ENCODE measurements at regions not wholly inside any gene's neighbourhood (a gene's known extent, or its start where the extent isn't known, plus 50 kb on each side); places are given as distances from the start of the nearest gene placed in this dataset.

GRCh38 chr12:105431537-105432100 lies 101.1 kb downstream of the C12orf75 start:
- H3K27me3 ChIP-seq (replicated peaks in 1 of 2; ENCODE audit: control insufficient read depth in 2 of 2, insufficient read depth in 2 of 2, low read length in 1 of 2): no peaks in the 10 kb centered on the region; a peak in 1 of 4 replicates
- H3K27ac ChIP-seq (ENCODE audit: control insufficient read depth, insufficient read depth): no peak overlapping the region
- H3K9me3 ChIP-seq (replicated peaks; ENCODE audit: control insufficient read depth, insufficient read depth, low read length): no peaks in the 10 kb centered on the region
- ATAC-seq: no peak
- WGBS (ENCODE audit: insufficient coverage, insufficient replicate concordance, low lambda C conversion rate, missing lambda C conversion rate): 46% methylated on average over 2 of the region's 2 CpGs
- no peaks in the 10 kb centered on the region for H3K79me2 ChIP-seq (ENCODE audit: control insufficient read depth, insufficient read depth, low read length)
- SMC1A ChIA-PET (ENCODE audit: uncharacterized antibody, unreplicated experiment): interaction anchor here (1.0 to 2.5 kb wide), 2 partner anchors 11 to 54 kb away, joined by 4 to 8 read pairs; no protein-coding TSS in a partner anchor
- H3K4me3 ChIP-seq: no peak overlapping the region
- RAD21 ChIA-PET (ENCODE audit: unreplicated experiment): no interaction called here
- no peak for FAIRE-seq
- H3K4me1 ChIP-seq (ENCODE audit: control insufficient read depth, insufficient read depth, low read length): no peaks in the 10 kb centered on the region
- H3K9ac ChIP-seq (ENCODE audit: control insufficient read depth, insufficient read depth, low read length): no peak overlapping the region
- no peak for DNase-seq (ENCODE audit: low read depth, low spot score)
- H4K20me1 ChIP-seq (ENCODE audit: control insufficient read depth, insufficient read depth): no peaks in the 10 kb centered on the region
- TF ChIP-seq BCL11A (IDR thresholded peaks at IDR 0.05; ENCODE audit: low read depth, low read length) (no peak), RB1 (IDR thresholded peaks at IDR 0.05; ENCODE audit: borderline replicate concordance) (no peak), POLR2A (IDR thresholded peaks at IDR 0.05; ENCODE audit: low read depth, low read length) (no peak), TAF1 (IDR thresholded peaks at IDR 0.05; ENCODE audit: borderline replicate concordance, low read depth, low read length) (no peak), ATF7 (IDR thresholded peaks at IDR 0.05; ENCODE audit: low read depth) (no peak), ZBTB33 (IDR thresholded peaks at IDR 0.05) (no peak), HDAC2 (IDR thresholded peaks at IDR 0.05) (no peak), MLLT1 (IDR thresholded peaks at IDR 0.05) (no peak), EED (IDR thresholded peaks at IDR 0.05; ENCODE audit: low read depth) (no peak), ETV6 (conservative IDR thresholded peaks at IDR 0.05 in 1 of 2, IDR thresholded peaks at IDR 0.05 in 1 of 2; ENCODE audit: borderline replicate concordance in 1 of 2, low read depth in 1 of 2) (no peak), ZNF592 (IDR thresholded peaks at IDR 0.05) (no peak), SUZ12 (IDR thresholded peaks at IDR 0.05; ENCODE audit: unreplicated experiment) (no peak), PAX8 (IDR thresholded peaks at IDR 0.05) (no peak), E4F1 (IDR thresholded peaks at IDR 0.05; ENCODE audit: borderline replicate concordance, partially characterized antibody) (no peak)
- H3K4me2 ChIP-seq (ENCODE audit: control insufficient read depth, insufficient read depth): no peak overlapping the region
- POLR2A ChIA-PET: no interaction called here
- no TSS peak for BruUV-seq (replicated peaks)
- no peaks in the 10 kb centered on the region for H3K36me3 ChIP-seq (ENCODE audit: control insufficient read depth in 2 of 2, insufficient read depth in 2 of 2, low read length in 1 of 2)
- intact Hi-C loops (cut with micrococcal nuclease; ENCODE audit: unreplicated experiment) (no loop called here), in situ Hi-C loops (cut with MboI) (no loop called here)
- CTCF ChIA-PET: interaction anchor here (1.0 to 1.1 kb wide), 2 partner anchors 10 to 704 kb away, joined by 3 to 4 read pairs; no protein-coding TSS in a partner anchor
- no peak overlapping the region for H2AFZ ChIP-seq (ENCODE audit: control insufficient read depth, low read depth, low read length)
